ENCODE measurements at regions not wholly inside any gene's neighbourhood (a gene's known extent, or its start where the extent isn't known, plus 50 kb on each side); places are given as distances from the start of the nearest gene placed in this dataset.

- no peak for ATAC-seq
- H3K27ac ChIP-seq (ENCODE audit: low read depth, low read length) = no peak overlapping the region
- no peak for DNase-seq (ENCODE audit: low read depth, low spot score)
- BruUV-seq (replicated peaks) = no TSS peak
- no peak overlapping the region for H3K4me3 ChIP-seq (replicated peaks in 1 of 2; ENCODE audit: low read depth in 1 of 2, low read length in 2 of 2)
- H3K9me3 ChIP-seq (ENCODE audit: control insufficient read depth in 1 of 2, insufficient read depth in 1 of 2, low read depth in 1 of 2, low read length in 2 of 2) = peaks cover 0 to 6% of the 10 kb centered on the region in 2 experiments; a peak in 1 of 4 replicates
- no peaks in the 10 kb centered on the region for H4K20me1 ChIP-seq (ENCODE audit: insufficient read depth)
- ChIA-PET RAD21 (ENCODE audit: low non-redundant PET in 1 of 2, low total read pairs in 2 of 2, uncharacterized antibody in 2 of 2, unreplicated experiment in 2 of 2) (no interaction called here), POLR2A (no interaction called here), CTCF (no interaction called here)
- H3K4me2 ChIP-seq (ENCODE audit: low read length) = no peak overlapping the region
- TF ChIP-seq EZH2phosphoT487 (IDR thresholded peaks at IDR 0.05; ENCODE audit: borderline replicate concordance) (no peak), FOSL1 (IDR thresholded peaks at IDR 0.05; ENCODE audit: low read depth) (no peak), YY1 (IDR thresholded peaks at IDR 0.05; ENCODE audit: extremely low read depth, insufficient replicate concordance, low read depth, low read length) (no peak), SRF (IDR thresholded peaks at IDR 0.05; ENCODE audit: low read depth) (no peak), EZH2 (IDR thresholded peaks at IDR 0.05) (no peak), REST (IDR thresholded peaks at IDR 0.05; ENCODE audit: low read depth) (no peak), POLR2A (IDR thresholded peaks at IDR 0.05; ENCODE audit: borderline replicate concordance, extremely low read depth, insufficient read depth, insufficient read length) (no peak), ZFX (IDR thresholded peaks at IDR 0.05) (no peak), SIN3A (IDR thresholded peaks at IDR 0.05; ENCODE audit: low read depth) (no peak)
- H3K9me2 ChIP-seq (ENCODE audit: insufficient read depth) = no peaks in the 10 kb centered on the region
- H2AFZ ChIP-seq (ENCODE audit: low read depth, low read length, poor library complexity, severe bottlenecking) = no peak overlapping the region
- no peaks in the 10 kb centered on the region for H3K4me1 ChIP-seq (ENCODE audit: control insufficient read depth in 1 of 2, insufficient read depth in 2 of 2, low read length in 2 of 2)
- H3K27me3 ChIP-seq (ENCODE audit: insufficient read depth, low read length) = no peaks in the 10 kb centered on the region
- H3K36me3 ChIP-seq (ENCODE audit: control insufficient read depth in 1 of 2, insufficient read depth in 2 of 2, low read length in 2 of 2) = no peaks in the 10 kb centered on the region
- intact Hi-C loops (cut with micrococcal nuclease) = no loop called here
- no peaks in the 10 kb centered on the region for H3K79me2 ChIP-seq (ENCODE audit: insufficient read depth, low read length)
- no peak overlapping the region for H3K9ac ChIP-seq (ENCODE audit: low read length)
These were observed 243.1 kb downstream of the BCAT1 start for GRCh38 chr12:24705741-24706358.

Measured in HCT116 (cell line).